Skin epidermis (tissue), 12 donors: ENCODE measurements at regions not wholly inside any gene's neighbourhood (a gene's known extent, or its start where the extent isn't known, plus 50 kb on each side); places are given as distances from the start of the nearest gene placed in this dataset.
"Not testable (repeated sequence)": the region's sequence is repeated elsewhere in the genome, so short reads cannot be mapped to it uniquely, and the experiment has no call there.

Experiments used
- H3K27ac ChIP-seq, 21 experiments: fragments of 200-600 bp; sonication (generic) in 11 of 21; one replicate each; pipeline ENCODE4 v1.5.0; 2020; ENCODE audit warnings: mild to moderate bottlenecking in 3 of 21, inconsistent platforms in 2 of 21, moderate library complexity in 2 of 21
- H3K4me3 ChIP-seq, 7 experiments: fragments of 200-600 bp; sonication (generic) in 2 of 7; one replicate each; pipeline ENCODE4 v1.5.0; 2020; ENCODE audit warnings: inconsistent platforms in 2 of 7, mild to moderate bottlenecking in 2 of 7, moderate library complexity in 1 of 7

- no peak overlapping the region for H3K4me3 ChIP-seq
- H3K27ac ChIP-seq, result peak overlapping the region in 1 of 21 experiments; percentile 7
Measured at GRCh38 chr6:22736740-22737139, 167.4 kb downstream of the HDGFL1 start.

DNA sequence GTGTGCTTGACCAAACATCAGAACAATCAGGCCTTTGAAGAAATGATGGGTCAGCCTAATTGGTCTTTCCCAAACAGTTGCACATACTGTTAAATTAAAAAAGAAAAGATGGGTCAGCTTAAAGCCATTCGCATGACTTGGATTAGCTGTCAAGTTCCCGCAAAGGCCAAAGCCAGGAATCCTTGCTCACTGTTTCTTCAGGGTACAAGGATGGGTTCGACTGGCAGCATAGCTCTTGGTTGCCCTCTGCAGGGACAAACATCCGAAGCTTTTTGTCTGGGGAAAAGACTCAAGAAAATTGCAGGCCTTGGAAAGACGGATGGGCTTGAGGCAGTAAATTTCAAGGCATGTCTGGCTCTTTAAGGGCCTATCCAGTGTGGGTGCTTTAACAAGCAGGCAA, 168.0 kb downstream of the HDGFL1 start:
- peak overlapping the region in 1 of 21 experiments; percentile 7 for H3K27ac ChIP-seq

DNA sequence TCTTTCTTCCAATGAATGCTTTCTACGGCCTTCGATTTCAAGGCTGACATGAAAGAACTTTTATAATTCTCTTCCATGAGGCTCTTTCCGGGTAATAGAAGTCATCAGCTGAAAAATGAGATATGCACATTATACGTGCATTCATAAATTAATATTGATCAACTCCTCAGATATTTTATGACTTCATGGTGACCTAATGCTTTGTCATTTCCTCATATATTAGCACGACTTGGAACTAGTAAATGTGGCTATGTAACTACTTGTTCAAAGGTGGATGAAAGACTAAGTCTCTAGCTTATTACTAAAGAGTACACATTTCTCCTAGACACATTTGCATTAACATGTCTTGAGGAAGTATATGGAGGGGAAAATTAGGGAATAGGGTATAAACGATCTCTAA, 168.8 kb downstream of the HDGFL1 start:
- Histone ChIP-seq H3K4me3 (no peak overlapping the region), H3K27ac (no peak overlapping the region)

More for the DNA sequence above, 168.0 kb downstream of the HDGFL1 start:
- H3K4me3 ChIP-seq, result no peak overlapping the region

DNA sequence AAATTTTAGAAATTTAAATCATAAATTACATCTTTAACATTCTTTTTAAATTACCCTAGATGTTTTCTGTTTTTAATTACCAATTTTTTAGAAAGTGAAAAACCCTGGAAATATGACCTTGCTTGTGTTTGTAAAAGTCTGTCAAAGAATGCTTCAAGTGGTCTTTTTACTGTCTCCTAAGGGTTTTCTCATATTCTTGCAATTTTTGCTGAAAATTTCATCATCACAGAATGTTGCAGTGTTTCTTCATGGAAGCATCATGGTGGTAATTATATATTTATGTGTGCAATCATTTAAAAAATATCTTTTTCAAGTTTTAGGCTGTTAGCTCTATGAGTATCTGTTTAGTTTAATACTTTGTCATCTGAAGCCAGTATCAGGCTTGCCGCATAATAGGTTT, 178.2 kb downstream of the HDGFL1 start:
- Histone ChIP-seq H3K4me3 (no peak overlapping the region), H3K27ac (no peak overlapping the region)

- no peak overlapping the region for H3K4me3 ChIP-seq
- no peak overlapping the region for H3K27ac ChIP-seq
Measured at GRCh38 chr6:22748681-22749080, 179.3 kb downstream of the HDGFL1 start.

DNA sequence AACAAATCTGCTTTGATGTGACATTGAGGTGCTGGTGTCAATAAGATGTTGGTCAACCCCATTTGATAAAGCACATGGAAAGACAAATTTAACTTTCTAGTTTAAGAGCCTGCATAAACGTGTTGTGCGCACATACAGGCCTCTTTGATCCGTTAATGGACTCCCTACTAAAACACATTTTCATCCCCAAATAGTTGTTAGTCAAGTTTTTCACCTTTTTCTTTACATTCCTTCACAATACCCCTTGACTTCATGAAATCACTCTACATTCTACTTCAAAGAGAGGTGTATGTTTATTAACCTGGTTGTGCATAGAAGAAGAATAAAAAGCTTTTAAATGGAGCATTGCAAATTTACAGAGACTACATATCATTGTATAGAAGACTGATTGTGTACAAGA, 180.3 kb downstream of the HDGFL1 start:
- no peak overlapping the region for H3K4me3 ChIP-seq
- H3K27ac ChIP-seq, result no peak overlapping the region

DNA sequence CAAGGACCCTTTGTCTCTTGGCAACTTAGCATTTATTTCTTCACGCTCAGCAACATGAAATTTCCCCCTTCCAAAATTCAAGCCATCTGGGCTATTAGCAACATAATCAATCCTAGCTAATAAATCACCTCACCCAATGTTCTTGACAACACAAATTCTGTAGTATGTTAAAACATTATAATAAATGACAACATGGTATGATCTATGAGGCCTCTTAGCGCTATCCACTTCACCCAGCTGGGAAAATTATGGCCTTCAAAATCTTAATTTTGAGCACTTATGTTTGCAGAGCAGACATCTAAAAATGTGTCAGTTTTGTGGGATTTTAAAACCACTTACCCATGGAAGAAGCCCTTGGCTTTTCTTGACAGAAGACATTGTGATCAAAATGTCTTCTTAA, 181.9 kb downstream of the HDGFL1 start:
- Histone ChIP-seq H3K27ac (no peak overlapping the region), H3K4me3 (no peak overlapping the region)

GRCh38 chr6:22752522-22752921, 183.2 kb downstream of the HDGFL1 start:
- Histone ChIP-seq H3K27ac (no peak overlapping the region), H3K4me3 (no peak overlapping the region)

DNA sequence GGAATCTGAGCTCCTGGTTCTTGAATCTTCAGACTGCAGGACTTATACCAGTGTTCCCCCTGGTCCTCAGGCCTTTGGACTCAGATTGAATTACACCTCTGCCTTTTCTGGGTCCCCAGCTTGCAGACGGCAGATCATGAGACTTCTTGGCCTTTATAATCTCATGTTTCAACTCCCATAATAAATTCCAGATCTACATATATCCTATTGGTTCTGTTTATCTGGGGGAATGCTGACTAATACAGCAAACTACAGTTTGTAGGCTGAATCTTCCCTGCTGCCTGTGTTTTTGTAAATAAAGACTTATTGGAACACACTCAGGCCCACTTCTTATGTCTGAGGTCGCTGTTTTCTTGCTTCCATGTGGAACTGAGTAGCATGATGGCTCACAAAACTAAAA, 184.7 kb downstream of the HDGFL1 start:
- Histone ChIP-seq H3K4me3 (no peak overlapping the region), H3K27ac (no peak overlapping the region)

DNA sequence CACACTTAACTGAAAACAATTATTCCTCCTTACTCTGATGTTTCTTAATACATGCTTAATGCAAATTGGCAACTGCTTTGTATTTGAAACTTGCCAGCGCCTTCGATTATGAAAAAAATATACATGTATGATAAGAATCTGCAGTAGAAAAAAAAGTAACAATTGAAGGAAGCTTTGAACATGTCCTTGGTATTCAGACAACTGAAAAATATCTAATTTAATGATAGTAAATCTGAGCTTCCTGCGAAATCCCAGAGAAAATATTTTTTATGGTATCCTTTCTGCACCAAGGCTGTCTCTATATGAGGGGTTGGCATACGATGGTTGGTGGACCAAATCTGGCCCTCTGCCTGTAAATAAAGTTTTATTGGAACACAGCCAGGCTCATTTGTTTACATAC, 186.2 kb downstream of the HDGFL1 start:
- H3K4me3 ChIP-seq, result no peak overlapping the region
- no peak overlapping the region for H3K27ac ChIP-seq

- H3K4me3 ChIP-seq, result no peak overlapping the region
- H3K27ac ChIP-seq, result no peak overlapping the region
Measured at GRCh38 chr6:22756365-22756764, 187.0 kb downstream of the HDGFL1 start.

GRCh38 chr6:22764496-22764895, 195.1 kb downstream of the HDGFL1 start:
- Histone ChIP-seq H3K27ac (no peak overlapping the region), H3K4me3 (no peak overlapping the region)

DNA sequence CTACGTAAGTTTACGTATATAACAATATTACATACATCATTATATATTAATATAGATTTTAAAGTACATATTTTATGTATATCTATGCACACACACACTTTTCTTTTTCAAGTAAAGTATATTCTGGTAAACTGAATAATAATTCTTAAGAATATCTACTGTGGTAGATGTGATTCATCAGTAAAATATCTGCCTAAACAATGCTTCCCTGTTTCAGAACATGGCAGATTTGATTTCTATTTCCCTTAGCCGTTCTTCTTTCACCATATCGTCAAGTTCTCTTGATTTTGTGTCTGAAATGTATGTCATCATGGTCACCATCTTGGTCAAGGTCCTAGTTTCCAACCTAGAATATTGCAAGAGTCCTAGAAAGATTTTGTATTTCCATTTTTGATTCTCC, 195.6 kb downstream of the HDGFL1 start:
- Histone ChIP-seq H3K4me3 (no peak overlapping the region), H3K27ac (no peak overlapping the region)

GRCh38 chr6:22766979-22767378, 197.6 kb downstream of the HDGFL1 start:
- no peak overlapping the region for H3K4me3 ChIP-seq
- H3K27ac ChIP-seq, result no peak overlapping the region

- H3K27ac ChIP-seq, result no peak overlapping the region
- no peak overlapping the region for H3K4me3 ChIP-seq
Measured at GRCh38 chr6:22770054-22770453, 200.7 kb downstream of the HDGFL1 start.

DNA sequence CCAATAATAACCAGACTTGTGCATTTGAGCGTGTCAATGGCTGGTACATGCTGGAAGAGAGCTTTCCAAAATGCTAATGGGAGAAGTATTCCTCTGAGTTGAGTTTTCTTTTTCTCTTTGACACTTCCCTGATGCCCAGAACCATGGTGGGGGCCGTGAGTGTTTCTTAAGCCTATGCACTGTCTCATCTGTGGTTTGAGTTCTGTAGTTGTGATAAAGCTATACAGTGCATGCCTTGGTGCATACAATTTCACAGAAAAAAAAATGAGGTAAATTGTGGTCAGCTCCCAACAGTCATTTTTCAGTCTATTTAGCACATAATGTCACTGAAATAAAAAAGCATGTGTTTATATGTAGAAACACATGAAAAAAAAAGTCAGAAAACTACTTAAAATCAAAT, 204.8 kb downstream of the HDGFL1 start:
- no peak overlapping the region for H3K27ac ChIP-seq
- H3K4me3 ChIP-seq, result no peak overlapping the region

- not testable (repeated sequence) for H3K27ac ChIP-seq, H3K4me3 ChIP-seq
Measured at GRCh38 chr6:22778438-22778837, 209.1 kb downstream of the HDGFL1 start.

GRCh38 chr6:22779062-22779461, 209.7 kb downstream of the HDGFL1 start:
- Histone ChIP-seq H3K27ac (no peak overlapping the region), H3K4me3 (no peak overlapping the region)

- Histone ChIP-seq H3K27ac (peak overlapping the region in 1 of 21 experiments; percentile 13), H3K4me3 (no peak overlapping the region)
Measured at GRCh38 chr6:22783931-22784330, 214.6 kb downstream of the HDGFL1 start.

GRCh38 chr6:22784601-22785410, 215.4 kb downstream of the HDGFL1 start:
- H3K4me3 ChIP-seq, result no peak overlapping the region
- H3K27ac ChIP-seq, result peak overlapping the region in 1 of 21 experiments; percentile 13

GRCh38 chr6:22788038-22788437, 218.7 kb downstream of the HDGFL1 start:
- H3K4me3 ChIP-seq, result no peak overlapping the region
- no peak overlapping the region for H3K27ac ChIP-seq

DNA sequence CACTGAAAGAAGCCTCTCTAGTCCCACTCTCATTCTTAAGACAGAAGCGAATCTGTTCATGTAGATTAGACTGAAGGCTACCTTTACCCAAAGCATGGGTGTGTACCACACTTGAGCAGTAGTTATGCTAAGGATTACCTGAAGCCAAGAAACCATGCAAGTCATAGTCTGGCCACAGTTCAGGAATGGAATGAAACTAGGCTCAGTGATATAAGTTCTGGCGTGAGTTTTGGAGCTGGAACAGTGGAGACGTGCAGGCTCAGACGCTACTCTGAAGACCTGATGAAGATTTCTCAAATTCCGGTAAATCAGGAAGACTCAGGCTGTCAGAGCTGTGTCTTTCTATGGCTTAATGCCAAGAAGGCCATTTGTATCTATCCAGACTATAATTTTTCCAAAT, 219.9 kb downstream of the HDGFL1 start:
- H3K27ac ChIP-seq, result no peak overlapping the region
- H3K4me3 ChIP-seq, result no peak overlapping the region
